Mesenchymal stem cell (in vitro differentiated cells and primary cell): ENCODE measurements at regions not wholly inside any gene's neighbourhood (a gene's known extent, or its start where the extent isn't known, plus 50 kb on each side); places are given as distances from the start of the nearest gene placed in this dataset.
A peak's percentile ranks its signal among the peaks of the same experiment; 100 is the strongest.

Experiments used
- DNase-seq: peaks from one replicate; pipeline ENCODE4 v3.0.0-alpha.2; 2013
- H2AFZ ChIP-seq: one replicate; pipeline ENCODE4 v1.6.1; 2013; ENCODE audit warnings: low read depth, mild to moderate bottlenecking, control low read depth, inconsistent platforms, low read length, moderate library complexity
- H2AK5ac ChIP-seq: 2 replicates; pipeline ENCODE4 v1.6.1; 2013; ENCODE audit warnings: low read length, moderate library complexity, mild to moderate bottlenecking, inconsistent platforms; ENCODE audit not compliant: severe bottlenecking
- H2BK120ac ChIP-seq: one replicate; pipeline ENCODE4 v1.6.1; 2013; ENCODE audit warnings: low read depth, mild to moderate bottlenecking, inconsistent platforms, low read length, moderate library complexity
- H2BK12ac ChIP-seq, 2 experiments: one replicate each; pipeline ENCODE4 v1.6.1; 2013; ENCODE audit warnings: inconsistent platforms in 2 of 2, low read length in 2 of 2, mild to moderate bottlenecking in 2 of 2, moderate library complexity in 2 of 2, control low read depth in 1 of 2
- H2BK15ac ChIP-seq: one replicate; pipeline ENCODE4 v1.6.1; 2013; ENCODE audit warnings: mild to moderate bottlenecking, low read depth, inconsistent platforms; ENCODE audit not compliant: poor library complexity, severe bottlenecking
- H2BK5ac ChIP-seq: 2 replicates; pipeline ENCODE4 v1.6.1; 2013; ENCODE audit warnings: low read depth, mild to moderate bottlenecking, low read length, control low read depth, inconsistent platforms; ENCODE audit not compliant: poor library complexity, severe bottlenecking
- H3K14ac ChIP-seq, 2 experiments: one replicate each; pipeline ENCODE4 v1.6.1; 2013; ENCODE audit warnings: inconsistent platforms in 2 of 2, low read length in 2 of 2, control low read depth in 1 of 2, mild to moderate bottlenecking in 1 of 2, moderate library complexity in 1 of 2
- H3K18ac ChIP-seq, 2 experiments: one replicate each; pipeline ENCODE4 v1.6.1; 2013; ENCODE audit warnings: inconsistent platforms in 2 of 2, low read length in 2 of 2, control low read depth in 1 of 2, low read depth in 1 of 2, mild to moderate bottlenecking in 1 of 2
- H3K23ac ChIP-seq, 2 experiments: one replicate each; pipeline ENCODE4 v1.6.1; 2013; ENCODE audit warnings: inconsistent platforms in 2 of 2, low read length in 2 of 2, mild to moderate bottlenecking in 2 of 2, moderate library complexity in 2 of 2, control low read depth in 1 of 2
- H3K27ac ChIP-seq: 2 replicates; pipeline ENCODE4 v1.5.1; 2013; ENCODE audit warnings: mild to moderate bottlenecking, moderate library complexity, low read length, control low read depth, inconsistent platforms; ENCODE audit not compliant: poor library complexity, severe bottlenecking
- H3K27me3 ChIP-seq, 2 experiments: 2 replicates each; pipeline versions ENCODE4 v1.6.1 to v1.7.0; 2013; ENCODE audit warnings: low read length in 2 of 2, mild to moderate bottlenecking in 2 of 2, moderate library complexity in 2 of 2, control low read depth in 1 of 2, inconsistent platforms in 1 of 2; ENCODE audit not compliant: control insufficient read depth in 1 of 2, insufficient read depth in 1 of 2
- H3K36me3 ChIP-seq, 2 experiments: 2 replicates each; pipeline versions ENCODE4 v1.6.1 to v1.7.0; 2013; ENCODE audit warnings: low read length in 2 of 2, control low read depth in 1 of 2, inconsistent platforms in 1 of 2, low read depth in 1 of 2, mild to moderate bottlenecking in 1 of 2; ENCODE audit not compliant: insufficient read depth in 2 of 2, control insufficient read depth in 1 of 2
- H3K4ac ChIP-seq, 2 experiments: one replicate each; pipeline ENCODE4 v1.6.1; 2013; ENCODE audit warnings: inconsistent platforms in 2 of 2, low read length in 2 of 2, mild to moderate bottlenecking in 2 of 2, moderate library complexity in 2 of 2, control low read depth in 1 of 2, low read depth in 1 of 2
- H3K4me1 ChIP-seq: 2 replicates; pipeline ENCODE4 v1.6.1; 2013; ENCODE audit warnings: low read depth, low read length, control low read depth; ENCODE audit not compliant: control insufficient read depth, insufficient read depth
- H3K4me2 ChIP-seq: 2 replicates; pipeline ENCODE4 v1.6.1; 2013; ENCODE audit warnings: low read length, mild to moderate bottlenecking, inconsistent platforms; ENCODE audit not compliant: poor library complexity, severe bottlenecking
- H3K4me3 ChIP-seq, 2 experiments: 2 replicates each; pipeline versions ENCODE4 v1.5.1 to v1.7.0; 2013; ENCODE audit warnings: low read length in 2 of 2, mild to moderate bottlenecking in 2 of 2, control low read depth in 1 of 2, low read depth in 1 of 2; ENCODE audit not compliant: insufficient read depth in 1 of 2
- H3K79me1 ChIP-seq: replicated peaks from 2 replicates; pipeline ENCODE4 v1.6.1; 2013; ENCODE audit warnings: mild to moderate bottlenecking, control low read depth, low read length, inconsistent platforms; ENCODE audit not compliant: poor library complexity, severe bottlenecking
- H3K9ac ChIP-seq: 2 replicates; pipeline ENCODE4 v1.7.0; 2013; ENCODE audit warnings: mild to moderate bottlenecking, low read length, moderate library complexity
- H3K9me3 ChIP-seq: 2 replicates; pipeline ENCODE4 v1.7.0; 2013; ENCODE audit warnings: mild to moderate bottlenecking, low read length; ENCODE audit not compliant: control insufficient read depth
- H4K8ac ChIP-seq: one replicate; pipeline ENCODE4 v1.6.1; 2013; ENCODE audit warnings: inconsistent platforms, mild to moderate bottlenecking, low read length, moderate library complexity
- H4K91ac ChIP-seq: one replicate; pipeline ENCODE4 v1.6.1; 2013; ENCODE audit warnings: mild to moderate bottlenecking, low read length, inconsistent platforms
- WGBS: methylation state at CpG from one replicate; pipeline ENCODE4 v1.1.7; 2013; ENCODE audit warnings: mixed read lengths; 5-methylcytosine and 5-hydroxymethylcytosine counted together

GRCh38 chr15:62506217-62506805 is 341.2 kb upstream of the C2CD4B start:
- Histone ChIP-seq H3K27ac (peak overlapping the region; percentile 68), H3K4me1 (peaks cover 17% of the 10 kb centered on the region), H3K14ac (no peak overlapping the region), H3K4me3 (peak overlapping the region in 1 of 2 experiments; percentile 40), H2BK15ac (no peak overlapping the region), H3K23ac (no peak overlapping the region), H2BK5ac (no peak overlapping the region), H3K79me1 (peaks cover 17% of the 10 kb centered on the region), H3K18ac (peak overlapping the region in 1 of 2 experiments; percentile 26), H2AFZ (no peak overlapping the region), H3K36me3 (no peaks in the 10 kb centered on the region), H2BK120ac (no peak overlapping the region), H3K9me3 (no peaks in the 10 kb centered on the region), H2BK12ac (peak overlapping the region in 1 of 2 experiments; percentile 61), H3K27me3 (no peaks in the 10 kb centered on the region), H3K9ac (peak overlapping the region; percentile 80), H3K4ac (peak overlapping the region in 1 of 2 experiments; percentile 66), H4K91ac (no peak overlapping the region), H3K4me2 (no peak overlapping the region), H2AK5ac (no peak overlapping the region), H4K8ac (no peak overlapping the region)
- peak; percentile 65 for DNase-seq
- 0% methylated on average over 1 of the region's 1 CpG for WGBS

GRCh38 chr15:62509395-62509958 is 344.4 kb upstream of the C2CD4B start:
- H3K4me1 ChIP-seq = peaks cover 8% of the 10 kb centered on the region
- no peak overlapping the region for H3K23ac ChIP-seq
- H3K4ac ChIP-seq = no peak overlapping the region
- peak overlapping the region in 1 of 2 experiments; percentile 91 for H2BK12ac ChIP-seq
- no peaks in the 10 kb centered on the region for H3K9me3 ChIP-seq
- H3K9ac ChIP-seq = no peak overlapping the region
- H3K36me3 ChIP-seq = no peaks in the 10 kb centered on the region
- DNase-seq = no peak
- no peak overlapping the region for H2BK15ac ChIP-seq
- H3K79me1 ChIP-seq = peaks cover 22% of the 10 kb centered on the region
- no peak overlapping the region for H3K4me2 ChIP-seq
- WGBS = 89% methylated on average over 8 of the region's 12 CpGs
- no peak overlapping the region for H4K91ac ChIP-seq
- H2AFZ ChIP-seq = no peak overlapping the region
- H2BK5ac ChIP-seq = no peak overlapping the region
- H3K18ac ChIP-seq = peak overlapping the region; percentile 57 to 75
- no peaks in the 10 kb centered on the region for H3K27me3 ChIP-seq
- no peak overlapping the region for H2AK5ac ChIP-seq
- no peak overlapping the region for H2BK120ac ChIP-seq
- no peak overlapping the region for H3K27ac ChIP-seq
- no peak overlapping the region for H3K4me3 ChIP-seq
- no peak overlapping the region for H3K14ac ChIP-seq
- no peak overlapping the region for H4K8ac ChIP-seq

- H3K9ac ChIP-seq = no peak overlapping the region
- H2BK5ac ChIP-seq = no peak overlapping the region
- WGBS = 94% methylated on average over 3 of the region's 4 CpGs
- H3K79me1 ChIP-seq = peaks cover 22% of the 10 kb centered on the region
- H3K23ac ChIP-seq = no peak overlapping the region
- no peak overlapping the region for H3K4me2 ChIP-seq
- no peak overlapping the region for H3K27ac ChIP-seq
- peak overlapping the region; percentile 77 for H2BK15ac ChIP-seq
- no peak overlapping the region for H3K18ac ChIP-seq
- no peak overlapping the region for H2BK120ac ChIP-seq
- H2BK12ac ChIP-seq = no peak overlapping the region
- DNase-seq = no peak
- peaks cover 8% of the 10 kb centered on the region for H3K4me1 ChIP-seq
- H3K36me3 ChIP-seq = no peaks in the 10 kb centered on the region
- no peak overlapping the region for H4K8ac ChIP-seq
- no peak overlapping the region for H3K4ac ChIP-seq
- H2AK5ac ChIP-seq = no peak overlapping the region
- H4K91ac ChIP-seq = no peak overlapping the region
- no peaks in the 10 kb centered on the region for H3K9me3 ChIP-seq
- H3K27me3 ChIP-seq = no peaks in the 10 kb centered on the region
- no peak overlapping the region for H3K14ac ChIP-seq
- no peak overlapping the region for H2AFZ ChIP-seq
- H3K4me3 ChIP-seq = no peak overlapping the region
These were observed 345.7 kb upstream of the C2CD4B start for GRCh38 chr15:62510791-62511190.

- no peak overlapping the region for H2BK12ac ChIP-seq
- H2AK5ac ChIP-seq = no peak overlapping the region
- no peaks in the 10 kb centered on the region for H3K9me3 ChIP-seq
- H3K36me3 ChIP-seq = no peaks in the 10 kb centered on the region
- no peak overlapping the region for H4K91ac ChIP-seq
- H3K18ac ChIP-seq = no peak overlapping the region
- no peaks in the 10 kb centered on the region for H3K27me3 ChIP-seq
- no peak overlapping the region for H3K4me2 ChIP-seq
- H2BK5ac ChIP-seq = no peak overlapping the region
- H3K9ac ChIP-seq = no peak overlapping the region
- H4K8ac ChIP-seq = no peak overlapping the region
- no peak overlapping the region for H3K23ac ChIP-seq
- peaks cover 29% of the 10 kb centered on the region for H3K79me1 ChIP-seq
- WGBS = 92% methylated on average over 1 of the region's 1 CpG
- no peak overlapping the region for H3K14ac ChIP-seq
- no peak overlapping the region for H3K27ac ChIP-seq
- no peak overlapping the region for H2BK120ac ChIP-seq
- H2BK15ac ChIP-seq = no peak overlapping the region
- no peak overlapping the region for H3K4ac ChIP-seq
- DNase-seq = no peak
- H3K4me1 ChIP-seq = peaks cover 6% of the 10 kb centered on the region
- no peak overlapping the region for H2AFZ ChIP-seq
- no peak overlapping the region for H3K4me3 ChIP-seq
These were observed 347.8 kb upstream of the C2CD4B start for GRCh38 chr15:62512904-62513303.
